NT2/D1 (cell line): ENCODE measurements at regions not wholly inside any gene's neighbourhood (a gene's known extent, or its start where the extent isn't known, plus 50 kb on each side); places are given as distances from the start of the nearest gene placed in this dataset.

Experiments used
- SUZ12 ChIP-seq: IDR thresholded peaks from 2 replicates; pipeline ENCODE4 v1.6.1; 2011; ENCODE audit not compliant: insufficient read length, insufficient read depth; ENCODE audit errors: extremely low read depth
- ZNF274 ChIP-seq: IDR thresholded peaks from 2 replicates; pipeline ENCODE4 v1.6.1; 2011; ENCODE audit warnings: mild to moderate bottlenecking, low read depth, low read length

- TF ChIP-seq ZNF274 (no peak), SUZ12 (no peak)
Measured at GRCh38 chr2:228771315-228771714, 499.8 kb downstream of the PID1 start.
